SH-SY5Y (cell line): ENCODE measurements at regions not wholly inside any gene's neighbourhood (a gene's known extent, or its start where the extent isn't known, plus 50 kb on each side); places are given as distances from the start of the nearest gene placed in this dataset.

ENCODE experiments used
- GATA2 ChIP-seq: IDR thresholded peaks from 2 replicates; pipeline ENCODE4 v1.6.1; 2011; ENCODE audit warnings: mild to moderate bottlenecking, low read depth, low read length
- GATA3 ChIP-seq: IDR thresholded peaks from 2 replicates; pipeline ENCODE4 v1.6.1; 2011; ENCODE audit warnings: low read depth, mild to moderate bottlenecking, low read length, moderate library complexity

- TF ChIP-seq GATA3 (no peak), GATA2 (no peak)
Measured at GRCh38 chr3:74332165-74332564, 282.3 kb downstream of the CNTN3 start.
